ENCODE measurements at regions not wholly inside any gene's neighbourhood (a gene's known extent, or its start where the extent isn't known, plus 50 kb on each side); places are given as distances from the start of the nearest gene placed in this dataset.

GRCh38 chr15:77692614-77693013 is 59.9 kb upstream of the LINGO1 start:
- Histone ChIP-seq H3K9me3 (no peaks in the 10 kb centered on the region), H3K27ac (no peak overlapping the region), H3K36me3 (no peaks in the 10 kb centered on the region), H3K4me1 (ENCODE audit: control insufficient read depth in 1 of 2, insufficient read depth in 1 of 2, low read depth in 1 of 2, low read length in 1 of 2) (no peaks in the 10 kb centered on the region), H3K4me3 (ENCODE audit: low read depth in 1 of 2, low read length in 1 of 2) (no peak overlapping the region), H3K27me3 (peaks cover 83% of the 10 kb centered on the region)
- TF ChIP-seq CTCF (IDR thresholded peaks at IDR 0.05), result no peak

GRCh38 chr15:77691607-77692006 is 58.9 kb upstream of the LINGO1 start:
- Histone ChIP-seq H3K9me3 (no peaks in the 10 kb centered on the region), H3K27me3 (peaks cover 80% of the 10 kb centered on the region), H3K4me1 (ENCODE audit: control insufficient read depth in 1 of 2, insufficient read depth in 1 of 2, low read depth in 1 of 2, low read length in 1 of 2) (no peaks in the 10 kb centered on the region), H3K4me3 (ENCODE audit: low read depth in 1 of 2, low read length in 1 of 2) (no peak overlapping the region), H3K36me3 (no peaks in the 10 kb centered on the region), H3K27ac (no peak overlapping the region)
- TF ChIP-seq CTCF (IDR thresholded peaks at IDR 0.05), result no peak

GRCh38 chr15:77689821-77690220 is 57.1 kb upstream of the LINGO1 start:
- Histone ChIP-seq H3K9me3 (no peaks in the 10 kb centered on the region), H3K27me3 (peaks cover 62% of the 10 kb centered on the region), H3K27ac (no peak overlapping the region), H3K36me3 (no peaks in the 10 kb centered on the region), H3K4me3 (ENCODE audit: low read depth in 1 of 2, low read length in 1 of 2) (no peak overlapping the region), H3K4me1 (ENCODE audit: control insufficient read depth in 1 of 2, insufficient read depth in 1 of 2, low read depth in 1 of 2, low read length in 1 of 2) (no peaks in the 10 kb centered on the region)
- TF ChIP-seq CTCF (IDR thresholded peaks at IDR 0.05), result no peak

GRCh38 chr15:77688693-77689092 is 56.0 kb upstream of the LINGO1 start:
- H3K27ac ChIP-seq, result no peak overlapping the region
- no peaks in the 10 kb centered on the region for H3K36me3 ChIP-seq
- no peak for TF ChIP-seq CTCF (IDR thresholded peaks at IDR 0.05)
- peaks cover 67% of the 10 kb centered on the region for H3K27me3 ChIP-seq
- H3K9me3 ChIP-seq, result no peaks in the 10 kb centered on the region
- H3K4me3 ChIP-seq (ENCODE audit: low read depth in 1 of 2, low read length in 1 of 2), result no peak overlapping the region
- H3K4me1 ChIP-seq (ENCODE audit: control insufficient read depth in 1 of 2, insufficient read depth in 1 of 2, low read depth in 1 of 2, low read length in 1 of 2), result no peaks in the 10 kb centered on the region

GRCh38 chr15:77688266-77688665 is 55.6 kb upstream of the LINGO1 start:
- Histone ChIP-seq H3K4me1 (ENCODE audit: control insufficient read depth in 1 of 2, insufficient read depth in 1 of 2, low read depth in 1 of 2, low read length in 1 of 2) (no peaks in the 10 kb centered on the region), H3K4me3 (ENCODE audit: low read depth in 1 of 2, low read length in 1 of 2) (no peak overlapping the region), H3K27ac (no peak overlapping the region), H3K27me3 (peaks cover 67% of the 10 kb centered on the region), H3K9me3 (no peaks in the 10 kb centered on the region), H3K36me3 (no peaks in the 10 kb centered on the region)
- TF ChIP-seq CTCF (IDR thresholded peaks at IDR 0.05), result no peak

Data from neutrophil (primary cell).